ENCODE measurements at regions not wholly inside any gene's neighbourhood (a gene's known extent, or its start where the extent isn't known, plus 50 kb on each side); places are given as distances from the start of the nearest gene placed in this dataset.
"Not testable (repeated sequence)": the region's sequence is repeated elsewhere in the genome, so short reads cannot be mapped to it uniquely, and the experiment has no call there.

- Histone ChIP-seq H2BK15ac (replicated peaks; ENCODE audit: low read depth) (no peak overlapping the region), H3K4me2 (ENCODE audit: low read length) (no peak overlapping the region), H3K18ac (ENCODE audit: low read length) (no peak overlapping the region), H2AK5ac (ENCODE audit: low read length) (no peak overlapping the region), H4K8ac (ENCODE audit: low read depth, low read length) (no peak overlapping the region), H3K4ac (ENCODE audit: low read depth, low read length) (no peak overlapping the region), H3K27ac (ENCODE audit: low read depth, low read length) (no peak overlapping the region), H3K27me3 (ENCODE audit: insufficient read depth, low read length, poor library complexity) (no peaks in the 10 kb centered on the region), H3K9ac (ENCODE audit: low read length) (no peak overlapping the region), H2BK5ac (ENCODE audit: low read length) (no peak overlapping the region), H3K79me2 (ENCODE audit: control insufficient read depth, insufficient read depth, low read length) (no peaks in the 10 kb centered on the region), H3K56ac (ENCODE audit: low read length) (no peak overlapping the region), H4K5ac (ENCODE audit: low read length) (no peak overlapping the region), H3K4me3 (ENCODE audit: low read length) (no peak overlapping the region), H3K4me1 (ENCODE audit: control insufficient read depth, low read depth, low read length) (no peaks in the 10 kb centered on the region), H3K23ac (ENCODE audit: low read length) (no peak overlapping the region), H3K36me3 (ENCODE audit: control insufficient read depth, insufficient read depth, low read length) (no peaks in the 10 kb centered on the region), H3K79me1 (ENCODE audit: low read length) (no peaks in the 10 kb centered on the region), H2BK120ac (ENCODE audit: low read depth, low read length) (no peak overlapping the region)
- DNase-seq, result no peak
- no CpG with 5 or more reads among the region's 3 CpGs for WGBS (ENCODE audit: extremely low coverage, insufficient coverage, low lambda C conversion rate)
These were observed 557.5 kb upstream of the NR2F2 start for GRCh38 chr15:95772982-95773381.

GRCh38 chr15:95784508-95784907, 546.0 kb upstream of the NR2F2 start:
- Histone ChIP-seq H3K36me3 (ENCODE audit: control insufficient read depth, insufficient read depth, low read length) (no peaks in the 10 kb centered on the region), H3K4me3 (ENCODE audit: low read length) (no peak overlapping the region), H3K23ac (ENCODE audit: low read length) (no peak overlapping the region), H3K79me2 (ENCODE audit: control insufficient read depth, insufficient read depth, low read length) (no peaks in the 10 kb centered on the region), H3K4me2 (ENCODE audit: low read length) (no peak overlapping the region), H2BK5ac (ENCODE audit: low read length) (no peak overlapping the region), H2AK5ac (ENCODE audit: low read length) (no peak overlapping the region), H3K4ac (ENCODE audit: low read depth, low read length) (no peak overlapping the region), H3K56ac (ENCODE audit: low read length) (no peak overlapping the region), H3K27me3 (ENCODE audit: insufficient read depth, low read length, poor library complexity) (no peaks in the 10 kb centered on the region), H3K9ac (ENCODE audit: low read length) (no peak overlapping the region), H2BK120ac (ENCODE audit: low read depth, low read length) (no peak overlapping the region), H4K8ac (ENCODE audit: low read depth, low read length) (no peak overlapping the region), H3K27ac (ENCODE audit: low read depth, low read length) (no peak overlapping the region), H3K4me1 (ENCODE audit: control insufficient read depth, low read depth, low read length) (no peaks in the 10 kb centered on the region), H3K79me1 (ENCODE audit: low read length) (no peaks in the 10 kb centered on the region), H2BK15ac (replicated peaks; ENCODE audit: low read depth) (no peak overlapping the region), H3K18ac (ENCODE audit: low read length) (no peak overlapping the region), H4K5ac (ENCODE audit: low read length) (no peak overlapping the region)
- WGBS (ENCODE audit: extremely low coverage, insufficient coverage, low lambda C conversion rate), result no CpG with 5 or more reads among the region's 4 CpGs
- DNase-seq, result no peak

- H3K4me3 ChIP-seq (ENCODE audit: low read length); H2BK120ac ChIP-seq (ENCODE audit: low read depth, low read length); H3K4ac ChIP-seq (ENCODE audit: low read depth, low read length); H3K4me2 ChIP-seq (ENCODE audit: low read length); H3K23ac ChIP-seq (ENCODE audit: low read length); H3K4me1 ChIP-seq (ENCODE audit: control insufficient read depth, low read depth, low read length); H4K8ac ChIP-seq (ENCODE audit: low read depth, low read length); H3K79me2 ChIP-seq (ENCODE audit: control insufficient read depth, insufficient read depth, low read length); H3K9ac ChIP-seq (ENCODE audit: low read length); H2AK5ac ChIP-seq (ENCODE audit: low read length); H3K56ac ChIP-seq (ENCODE audit: low read length); H3K79me1 ChIP-seq (ENCODE audit: low read length); H3K27me3 ChIP-seq (ENCODE audit: insufficient read depth, low read length, poor library complexity); H4K5ac ChIP-seq (ENCODE audit: low read length); H3K27ac ChIP-seq (ENCODE audit: low read depth, low read length); H3K18ac ChIP-seq (ENCODE audit: low read length); H2BK15ac ChIP-seq (replicated peaks; ENCODE audit: low read depth); H2BK5ac ChIP-seq (ENCODE audit: low read length); H3K36me3 ChIP-seq (ENCODE audit: control insufficient read depth, insufficient read depth, low read length): not testable (repeated sequence)
- WGBS (ENCODE audit: extremely low coverage, insufficient coverage, low lambda C conversion rate), result no CpG with 5 or more reads among the region's 2 CpGs
- DNase-seq, result peak; percentile 51
These were observed 545.2 kb upstream of the NR2F2 start for GRCh38 chr15:95785276-95785675.

- Histone ChIP-seq H3K18ac (ENCODE audit: low read length) (no peak overlapping the region), H3K4ac (ENCODE audit: low read depth, low read length) (no peak overlapping the region), H3K9ac (ENCODE audit: low read length) (no peak overlapping the region), H4K8ac (ENCODE audit: low read depth, low read length) (no peak overlapping the region), H3K23ac (ENCODE audit: low read length) (no peak overlapping the region), H2AK5ac (ENCODE audit: low read length) (no peak overlapping the region), H3K27ac (ENCODE audit: low read depth, low read length) (no peak overlapping the region), H2BK15ac (replicated peaks; ENCODE audit: low read depth) (no peak overlapping the region), H3K79me2 (ENCODE audit: control insufficient read depth, insufficient read depth, low read length) (no peaks in the 10 kb centered on the region), H2BK120ac (ENCODE audit: low read depth, low read length) (no peak overlapping the region), H3K79me1 (ENCODE audit: low read length) (no peaks in the 10 kb centered on the region), H4K5ac (ENCODE audit: low read length) (no peak overlapping the region), H3K36me3 (ENCODE audit: control insufficient read depth, insufficient read depth, low read length) (no peaks in the 10 kb centered on the region), H3K56ac (ENCODE audit: low read length) (no peak overlapping the region), H3K4me3 (ENCODE audit: low read length) (no peak overlapping the region), H3K4me1 (ENCODE audit: control insufficient read depth, low read depth, low read length) (no peaks in the 10 kb centered on the region), H2BK5ac (ENCODE audit: low read length) (no peak overlapping the region), H3K4me2 (ENCODE audit: low read length) (no peak overlapping the region), H3K27me3 (ENCODE audit: insufficient read depth, low read length, poor library complexity) (no peaks in the 10 kb centered on the region)
- WGBS (ENCODE audit: extremely low coverage, insufficient coverage, low lambda C conversion rate), result no CpG with 5 or more reads among the region's 2 CpGs
- no peak for DNase-seq
These were observed 537.3 kb upstream of the NR2F2 start for GRCh38 chr15:95793231-95793630.

- no CpG with 5 or more reads among the region's 1 CpG for WGBS (ENCODE audit: extremely low coverage, insufficient coverage, low lambda C conversion rate)
- no peak overlapping the region for H3K27ac ChIP-seq (ENCODE audit: low read depth, low read length)
These were observed 535.1 kb upstream of the NR2F2 start for GRCh38 chr15:95795386-95795785.

More at GRCh38 chr15:95795386-95795785, 535.1 kb upstream of the NR2F2 start:
- Histone ChIP-seq H4K5ac (ENCODE audit: low read length) (no peak overlapping the region), H2BK5ac (ENCODE audit: low read length) (no peak overlapping the region), H3K4me2 (ENCODE audit: low read length) (no peak overlapping the region), H3K4me1 (ENCODE audit: control insufficient read depth, low read depth, low read length) (no peaks in the 10 kb centered on the region), H2BK15ac (replicated peaks; ENCODE audit: low read depth) (no peak overlapping the region), H2AK5ac (ENCODE audit: low read length) (no peak overlapping the region), H3K56ac (ENCODE audit: low read length) (no peak overlapping the region), H3K18ac (ENCODE audit: low read length) (no peak overlapping the region), H3K36me3 (ENCODE audit: control insufficient read depth, insufficient read depth, low read length) (no peaks in the 10 kb centered on the region), H3K9ac (ENCODE audit: low read length) (no peak overlapping the region), H3K27me3 (ENCODE audit: insufficient read depth, low read length, poor library complexity) (no peaks in the 10 kb centered on the region), H3K4me3 (ENCODE audit: low read length) (no peak overlapping the region), H3K4ac (ENCODE audit: low read depth, low read length) (no peak overlapping the region), H3K79me2 (ENCODE audit: control insufficient read depth, insufficient read depth, low read length) (no peaks in the 10 kb centered on the region), H4K8ac (ENCODE audit: low read depth, low read length) (no peak overlapping the region), H2BK120ac (ENCODE audit: low read depth, low read length) (no peak overlapping the region), H3K23ac (ENCODE audit: low read length) (no peak overlapping the region), H3K79me1 (ENCODE audit: low read length) (no peaks in the 10 kb centered on the region)
- no peak for DNase-seq
